ENCODE measurements at regions not wholly inside any gene's neighbourhood (a gene's known extent, or its start where the extent isn't known, plus 50 kb on each side); places are given as distances from the start of the nearest gene placed in this dataset.

DNA sequence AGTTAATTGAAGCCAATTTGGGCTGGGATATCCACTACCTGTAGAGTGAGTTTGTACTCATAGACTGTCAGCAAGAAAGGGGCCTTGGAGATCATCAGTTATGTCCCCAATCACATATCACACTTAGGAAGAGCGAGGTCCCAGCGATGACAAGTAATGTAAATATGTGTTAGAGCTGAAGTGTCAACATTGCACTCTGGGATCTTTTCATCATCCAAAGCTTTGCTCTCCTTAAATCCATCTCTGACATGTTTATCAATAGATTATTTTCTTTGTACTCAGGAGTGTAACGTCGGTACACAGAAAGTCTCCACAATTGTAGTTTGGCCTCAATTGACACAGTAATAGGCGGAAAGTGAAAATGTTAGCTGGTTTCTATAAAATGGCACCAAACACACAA is 113.7 kb upstream of the TPRG1 start:
- TF ChIP-seq, protein P1, sequence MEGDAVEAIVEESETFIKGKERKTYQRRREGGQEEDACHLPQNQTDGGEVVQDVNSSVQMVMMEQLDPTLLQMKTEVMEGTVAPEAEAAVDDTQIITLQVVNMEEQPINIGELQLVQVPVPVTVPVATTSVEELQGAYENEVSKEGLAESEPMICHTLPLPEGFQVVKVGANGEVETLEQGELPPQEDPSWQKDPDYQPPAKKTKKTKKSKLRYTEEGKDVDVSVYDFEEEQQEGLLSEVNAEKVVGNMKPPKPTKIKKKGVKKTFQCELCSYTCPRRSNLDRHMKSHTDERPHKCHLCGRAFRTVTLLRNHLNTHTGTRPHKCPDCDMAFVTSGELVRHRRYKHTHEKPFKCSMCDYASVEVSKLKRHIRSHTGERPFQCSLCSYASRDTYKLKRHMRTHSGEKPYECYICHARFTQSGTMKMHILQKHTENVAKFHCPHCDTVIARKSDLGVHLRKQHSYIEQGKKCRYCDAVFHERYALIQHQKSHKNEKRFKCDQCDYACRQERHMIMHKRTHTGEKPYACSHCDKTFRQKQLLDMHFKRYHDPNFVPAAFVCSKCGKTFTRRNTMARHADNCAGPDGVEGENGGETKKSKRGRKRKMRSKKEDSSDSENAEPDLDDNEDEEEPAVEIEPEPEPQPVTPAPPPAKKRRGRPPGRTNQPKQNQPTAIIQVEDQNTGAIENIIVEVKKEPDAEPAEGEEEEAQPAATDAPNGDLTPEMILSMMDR (IDR thresholded peaks at IDR 0.05), result no peak
- TF ChIP-seq POLR2AphosphoS5 (IDR thresholded peaks at IDR 0.05), result no peak

Data from breast epithelium (tissue), 3 donors.